ENCODE measurements at regions not wholly inside any gene's neighbourhood (a gene's known extent, or its start where the extent isn't known, plus 50 kb on each side); places are given as distances from the start of the nearest gene placed in this dataset.

DNA sequence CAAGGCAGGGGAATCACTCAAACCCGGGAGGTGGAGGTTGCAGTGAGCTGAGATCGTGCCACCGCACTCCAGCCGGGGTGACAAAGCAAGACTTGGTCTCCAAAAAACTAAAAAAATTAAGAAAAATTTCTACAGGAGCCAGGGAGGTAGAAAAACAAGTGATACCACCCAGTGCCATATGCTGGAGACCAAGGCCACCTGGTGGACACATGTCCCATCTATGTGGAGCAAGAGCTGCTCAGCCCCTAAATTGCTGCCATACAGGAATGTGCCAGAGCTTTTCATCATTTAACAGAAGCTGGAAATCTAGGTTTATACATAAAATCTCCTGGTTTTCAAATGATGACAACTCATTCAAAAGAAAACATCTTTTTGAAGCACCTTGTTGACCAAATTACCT lies 61.4 kb upstream of the ELK3 start:
- DNase-seq, result no peak

DNA sequence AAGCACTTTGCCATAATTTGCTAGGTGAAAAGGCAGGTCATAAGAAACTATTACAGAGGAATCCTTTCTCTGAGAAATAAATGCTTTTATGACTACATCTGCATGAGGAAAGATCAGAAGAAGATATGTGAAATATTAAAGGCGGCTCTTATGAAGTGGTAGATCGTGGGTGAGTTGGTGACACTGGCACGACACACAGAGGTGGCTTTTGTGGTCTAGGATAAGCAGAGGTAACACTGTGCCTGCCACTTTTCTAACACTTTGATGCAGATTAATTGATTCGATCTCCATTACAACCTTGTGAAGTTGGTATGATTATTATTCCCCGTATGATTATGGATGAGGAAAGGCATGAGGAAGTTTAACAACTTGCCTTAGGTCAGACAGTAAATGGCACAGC lies 60.0 kb upstream of the ELK3 start:
- DNase-seq, result no peak

DNA sequence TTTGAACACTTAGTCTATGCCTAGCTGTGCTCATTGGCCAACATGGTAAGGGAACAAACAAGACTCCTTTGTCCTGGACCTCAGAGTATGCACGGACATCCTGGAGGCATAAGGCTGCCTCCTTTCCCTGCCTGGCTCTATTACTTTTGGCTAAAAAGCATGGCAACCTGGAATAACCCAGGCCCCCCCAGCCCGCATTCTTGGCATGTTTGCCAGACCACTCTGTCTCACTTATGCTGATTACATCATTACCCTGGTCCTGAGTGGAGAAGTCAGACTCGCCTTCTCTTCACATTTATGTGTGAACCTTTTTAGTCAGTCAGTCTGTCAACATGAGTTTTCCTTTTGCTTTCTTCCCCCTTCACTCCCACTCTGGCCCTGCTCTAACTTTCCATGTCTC lies 58.0 kb upstream of the ELK3 start:
- DNase-seq, result peak in 1 of 3 donors; percentile 47

DNA sequence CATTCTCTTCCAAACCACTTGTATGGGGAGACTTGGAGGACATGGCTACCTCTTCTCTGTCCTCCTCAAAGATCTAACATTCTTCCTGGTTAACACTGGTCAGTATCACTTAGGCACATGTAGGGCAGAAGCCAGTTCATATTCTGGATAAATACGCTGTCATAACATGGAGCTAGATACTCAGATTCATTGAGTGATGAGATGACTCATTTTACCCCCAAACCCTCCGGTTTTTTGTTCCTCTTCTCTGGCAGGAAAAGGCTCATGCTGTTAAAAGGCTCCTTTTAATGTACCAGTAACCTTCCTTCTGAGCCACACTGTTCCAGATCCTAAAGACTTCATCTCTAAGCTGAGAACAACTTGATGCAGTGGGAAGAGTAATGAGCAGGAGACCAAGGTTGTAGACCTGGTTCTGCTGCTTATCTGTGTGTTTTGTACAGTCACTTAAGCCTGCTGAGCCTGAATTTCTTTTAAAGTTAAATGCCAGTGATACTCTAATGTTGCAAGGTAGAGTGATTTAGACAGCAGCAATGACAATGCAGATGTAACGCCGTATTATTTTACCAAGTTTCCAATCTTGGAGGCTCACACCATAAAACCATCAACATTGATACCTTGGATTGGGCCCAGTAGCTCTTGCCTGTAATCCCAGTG lies 57.3 kb upstream of the ELK3 start:
- DNase-seq, result peak in 1 of 3 donors; percentile 9

DNA sequence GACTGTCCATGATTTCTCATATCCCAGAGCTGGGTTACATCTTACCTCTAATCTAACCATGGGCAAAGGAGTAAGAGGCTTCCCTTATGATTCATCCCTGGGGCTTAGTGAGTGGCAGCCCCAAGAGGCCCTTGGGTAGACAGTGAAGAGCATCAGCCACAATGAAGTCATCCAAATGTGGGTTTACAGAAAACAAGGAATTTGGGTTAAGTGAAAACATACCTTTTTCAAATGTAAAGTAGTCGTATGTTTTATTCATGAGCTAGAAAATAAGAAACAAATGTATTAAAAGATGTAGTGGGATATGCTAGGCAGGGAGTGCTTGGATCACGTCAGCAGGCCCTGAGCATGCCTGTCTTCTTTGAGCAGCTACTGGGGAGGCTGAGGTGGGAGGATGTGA lies 54.0 kb upstream of the ELK3 start:
- DNase-seq, result peak in 1 of 3 donors; percentile 80

DNA sequence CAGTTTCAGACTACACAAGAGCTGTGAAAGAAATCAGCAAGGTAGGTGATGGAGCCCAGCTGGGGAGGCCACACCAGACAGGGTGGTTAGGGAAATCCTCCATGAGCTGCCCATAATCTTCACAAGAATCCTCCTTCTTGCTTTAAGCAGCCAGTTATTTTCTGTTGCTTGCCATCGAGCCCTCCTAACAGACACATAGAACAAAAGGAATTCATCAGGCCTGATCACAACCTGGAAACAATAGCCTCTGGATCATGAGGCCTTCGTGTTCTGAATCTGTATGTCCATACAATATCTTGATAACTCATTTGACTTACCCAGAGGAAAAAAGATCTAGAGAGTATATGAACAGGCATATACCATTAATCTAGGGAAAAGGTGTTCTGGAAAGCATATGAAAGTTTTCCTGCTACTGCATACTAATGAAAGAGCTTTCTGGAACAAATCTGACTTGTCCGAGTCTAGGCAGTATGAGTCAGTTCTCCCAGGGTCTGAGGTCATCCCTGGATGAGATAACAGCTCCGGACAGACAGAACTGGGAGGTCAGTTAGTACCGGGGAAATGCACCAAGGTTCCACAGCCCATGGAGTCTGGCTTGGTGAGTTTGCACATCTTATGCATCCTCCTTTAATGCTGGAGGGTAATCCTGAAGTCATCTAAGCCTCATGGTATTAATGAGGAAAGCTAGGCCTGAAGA lies 52.8 kb upstream of the ELK3 start:
- DNase-seq, result no peak

DNA sequence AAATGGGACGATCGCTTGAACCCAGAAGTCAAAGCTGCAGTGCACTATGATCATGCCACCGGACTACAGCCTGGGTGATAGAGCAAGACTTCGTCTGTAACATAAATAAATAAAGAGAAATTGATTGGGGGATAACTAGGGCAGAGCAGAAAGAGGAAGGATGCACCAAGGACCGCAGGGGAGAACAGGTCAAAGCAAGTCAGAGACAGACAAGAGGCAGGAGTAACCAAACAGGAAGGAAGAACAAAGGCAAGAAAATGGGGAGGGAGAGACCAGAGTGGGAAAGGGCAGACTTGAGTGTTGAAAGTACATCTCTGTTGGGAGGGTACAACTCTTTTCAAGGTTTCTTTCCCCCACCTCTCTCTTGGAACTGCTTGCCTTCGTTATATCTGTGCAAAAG lies 50.8 kb upstream of the ELK3 start:
- no peak for DNase-seq

DNA sequence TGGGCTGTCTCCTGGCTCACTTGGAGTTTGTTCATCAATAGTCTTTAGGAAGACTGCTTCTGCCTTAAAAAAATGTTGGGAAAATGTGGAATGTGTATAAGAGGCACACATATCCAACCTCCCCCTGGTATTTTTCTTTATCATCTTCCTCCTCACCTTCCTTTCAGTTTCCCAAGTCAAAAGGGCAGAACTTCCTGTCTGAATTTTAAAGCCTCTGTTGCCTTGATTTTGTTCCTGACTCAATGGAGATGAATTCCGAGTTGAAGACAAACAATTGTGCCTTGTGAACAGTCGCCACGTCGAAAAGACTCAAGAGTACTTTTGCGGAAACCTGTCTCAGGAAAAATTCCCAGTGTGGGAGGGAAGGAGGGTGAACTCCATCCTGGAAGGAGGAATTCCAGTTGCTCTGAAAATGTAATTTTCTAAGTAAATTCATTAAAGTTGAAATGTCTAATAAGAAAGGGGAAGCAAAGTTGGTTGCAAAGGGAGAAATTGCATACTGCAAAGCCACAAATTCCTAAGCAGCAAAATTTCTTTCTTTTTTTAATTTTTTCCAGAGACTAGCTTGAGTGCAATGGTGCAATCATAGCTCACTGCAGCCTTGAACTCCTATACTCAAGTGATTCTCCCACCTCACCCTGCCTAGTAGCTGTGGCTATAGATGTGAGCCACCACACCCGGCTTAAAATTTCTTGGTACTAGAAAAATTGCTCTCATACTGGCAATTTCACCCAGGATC lies 50.2 kb upstream of the ELK3 start:
- DNase-seq, result no peak
